HPDE6-E6E7 (cell line): ENCODE measurements at regions not wholly inside any gene's neighbourhood (a gene's known extent, or its start where the extent isn't known, plus 50 kb on each side); places are given as distances from the start of the nearest gene placed in this dataset.

Experiments used
- DNase-seq: peaks from one replicate; pipeline ENCODE4 v3.0.0; 2011; ENCODE audit warnings: missing footprints; ENCODE audit errors: extremely low spot score

- no peak for DNase-seq
These were observed 388.0 kb downstream of the PLPP3 start for GRCh38 chr1:56191369-56191768.

- DNase-seq = no peak
These were observed 388.5 kb downstream of the PLPP3 start for GRCh38 chr1:56190806-56191365.

- DNase-seq = no peak
These were observed 389.2 kb downstream of the PLPP3 start for GRCh38 chr1:56189946-56190805.

- DNase-seq = no peak
These were observed 389.9 kb downstream of the PLPP3 start for GRCh38 chr1:56189454-56189853.

GRCh38 chr1:56188855-56189254, 390.5 kb downstream of the PLPP3 start:
- DNase-seq = no peak

- DNase-seq = no peak
These were observed 391.1 kb downstream of the PLPP3 start for GRCh38 chr1:56188221-56188620.

GRCh38 chr1:56187405-56187804, 392.0 kb downstream of the PLPP3 start:
- no peak for DNase-seq

GRCh38 chr1:56185493-56185892, 393.9 kb downstream of the PLPP3 start:
- DNase-seq = no peak

- DNase-seq = no peak
These were observed 396.2 kb downstream of the PLPP3 start for GRCh38 chr1:56183151-56183550.

GRCh38 chr1:56180520-56181190, 398.7 kb downstream of the PLPP3 start:
- no peak for DNase-seq

GRCh38 chr1:56179543-56179942, 399.8 kb downstream of the PLPP3 start:
- DNase-seq = no peak

GRCh38 chr1:56175211-56175610, 404.2 kb downstream of the PLPP3 start:
- no peak for DNase-seq

GRCh38 chr1:56174176-56174885, 405.0 kb downstream of the PLPP3 start:
- DNase-seq = no peak

GRCh38 chr1:56173736-56174135, 405.6 kb downstream of the PLPP3 start:
- DNase-seq = no peak

GRCh38 chr1:56171670-56172069, 407.7 kb downstream of the PLPP3 start:
- DNase-seq = no peak

- DNase-seq = no peak
These were observed 408.5 kb downstream of the PLPP3 start for GRCh38 chr1:56170784-56171320.

GRCh38 chr1:56169856-56170255, 409.5 kb downstream of the PLPP3 start:
- no peak for DNase-seq

GRCh38 chr1:56168176-56168575, 411.2 kb downstream of the PLPP3 start:
- no peak for DNase-seq

GRCh38 chr1:56167596-56167995, 411.8 kb downstream of the PLPP3 start:
- no peak for DNase-seq

GRCh38 chr1:56160773-56161315, 418.5 kb downstream of the PLPP3 start:
- no peak for DNase-seq

GRCh38 chr1:56156971-56157876, 422.1 kb downstream of the PLPP3 start:
- no peak for DNase-seq
